NCI-H748 (cell line): ENCODE measurements at regions not wholly inside any gene's neighbourhood (a gene's known extent, or its start where the extent isn't known, plus 50 kb on each side); places are given as distances from the start of the nearest gene placed in this dataset.

Experiments
- DNase-seq: peaks from one replicate; lab custom pipeline; 2025; ENCODE audit not compliant: unreplicated experiment; lab: John Stamatoyannopoulos, UW

- DNase-seq: no peak
Measured at GRCh38 chr13:44271031-44271455, 102.6 kb upstream of the SERP2 start.

DNA sequence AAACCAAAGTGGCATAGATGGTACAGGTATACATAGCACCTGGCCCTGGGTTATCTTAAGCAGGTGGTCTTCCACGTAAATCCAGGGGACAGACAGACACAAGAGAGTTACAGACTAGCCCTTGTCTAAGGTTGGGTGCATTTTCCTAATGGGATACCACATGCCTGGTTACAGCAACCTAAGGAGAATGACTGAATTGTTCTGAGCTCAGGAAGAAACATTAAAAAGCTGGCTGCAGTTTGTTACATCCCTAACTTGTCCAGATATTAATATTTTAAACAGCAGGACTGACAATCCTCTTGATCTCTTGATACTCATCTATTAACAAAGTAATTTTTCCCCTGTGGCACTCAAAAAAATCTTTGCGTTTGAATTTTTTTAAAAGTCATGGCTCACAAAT is 102.2 kb upstream of the SERP2 start:
- no peak for DNase-seq

GRCh38 chr13:44271915-44272341 is 101.7 kb upstream of the SERP2 start:
- peak; percentile 36 for DNase-seq

- no peak for DNase-seq
Measured at GRCh38 chr13:44272692-44273091, 100.9 kb upstream of the SERP2 start.

GRCh38 chr13:44273216-44273615 is 100.4 kb upstream of the SERP2 start:
- DNase-seq: no peak

GRCh38 chr13:44273991-44274770 is 99.4 kb upstream of the SERP2 start:
- no peak for DNase-seq

GRCh38 chr13:44274771-44275205 is 98.8 kb upstream of the SERP2 start:
- DNase-seq: no peak

GRCh38 chr13:44275381-44275780 is 98.2 kb upstream of the SERP2 start:
- no peak for DNase-seq

DNA sequence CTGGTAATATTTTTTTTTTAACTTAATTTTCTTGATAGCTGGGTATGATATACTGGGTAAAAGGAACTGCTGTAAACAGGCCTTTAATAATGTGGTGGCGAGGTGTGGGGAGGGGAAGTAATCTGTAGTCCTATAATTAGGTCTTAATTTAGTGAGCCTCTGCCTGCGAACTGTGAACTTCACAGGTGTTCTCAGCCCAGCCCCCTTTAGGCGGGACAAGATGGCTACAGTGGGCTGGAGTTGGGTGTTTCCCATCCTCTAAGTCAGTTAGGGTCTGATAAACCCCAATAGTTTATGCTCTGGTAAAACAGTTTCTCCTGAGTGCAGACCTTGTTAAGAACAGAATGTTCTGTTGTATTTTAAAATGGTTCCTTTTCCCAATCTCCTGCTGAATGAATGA is 97.6 kb upstream of the SERP2 start:
- peak; percentile 7 for DNase-seq

DNA sequence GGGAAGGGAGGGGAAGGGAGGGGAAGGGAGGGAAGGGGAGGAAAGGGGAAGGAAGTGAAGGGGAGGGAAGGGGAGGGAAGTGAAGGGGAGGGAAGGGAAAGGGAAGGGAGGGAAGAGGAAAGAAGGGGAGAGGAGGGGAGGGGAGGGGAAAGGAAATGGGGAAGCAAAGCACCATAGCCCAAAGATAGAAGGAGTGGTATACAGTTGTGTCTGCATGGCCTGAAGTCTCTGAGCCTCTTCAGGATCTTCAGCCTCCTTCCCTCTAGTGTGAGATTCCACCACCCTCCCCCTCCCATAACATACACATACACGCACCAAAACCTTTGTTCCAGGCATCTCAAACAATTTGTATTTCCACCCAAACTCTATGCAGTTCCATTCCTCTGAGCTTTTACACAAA is 96.2 kb upstream of the SERP2 start:
- DNase-seq: no peak

- DNase-seq: no peak
Measured at GRCh38 chr13:44278166-44278565, 95.5 kb upstream of the SERP2 start.

DNA sequence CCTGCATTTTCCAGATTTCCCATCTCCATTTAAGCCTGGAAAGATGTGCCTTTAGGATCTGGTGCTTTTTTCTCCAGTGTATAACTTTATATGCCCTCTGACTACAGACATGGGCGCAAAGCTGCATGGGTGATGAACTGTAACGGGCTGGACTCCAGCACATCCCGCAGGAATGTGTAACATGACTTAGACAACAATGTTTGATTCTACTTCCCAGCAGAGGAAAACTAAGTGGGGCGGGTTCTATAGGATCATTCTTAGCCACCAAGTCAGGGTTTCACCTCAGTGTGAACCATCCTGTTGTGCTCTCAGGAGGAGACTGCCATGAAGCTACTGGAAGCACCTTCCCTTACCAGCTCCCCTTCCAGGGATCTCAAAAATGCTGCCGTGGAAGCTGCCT is 93.2 kb upstream of the SERP2 start:
- no peak for DNase-seq

DNA sequence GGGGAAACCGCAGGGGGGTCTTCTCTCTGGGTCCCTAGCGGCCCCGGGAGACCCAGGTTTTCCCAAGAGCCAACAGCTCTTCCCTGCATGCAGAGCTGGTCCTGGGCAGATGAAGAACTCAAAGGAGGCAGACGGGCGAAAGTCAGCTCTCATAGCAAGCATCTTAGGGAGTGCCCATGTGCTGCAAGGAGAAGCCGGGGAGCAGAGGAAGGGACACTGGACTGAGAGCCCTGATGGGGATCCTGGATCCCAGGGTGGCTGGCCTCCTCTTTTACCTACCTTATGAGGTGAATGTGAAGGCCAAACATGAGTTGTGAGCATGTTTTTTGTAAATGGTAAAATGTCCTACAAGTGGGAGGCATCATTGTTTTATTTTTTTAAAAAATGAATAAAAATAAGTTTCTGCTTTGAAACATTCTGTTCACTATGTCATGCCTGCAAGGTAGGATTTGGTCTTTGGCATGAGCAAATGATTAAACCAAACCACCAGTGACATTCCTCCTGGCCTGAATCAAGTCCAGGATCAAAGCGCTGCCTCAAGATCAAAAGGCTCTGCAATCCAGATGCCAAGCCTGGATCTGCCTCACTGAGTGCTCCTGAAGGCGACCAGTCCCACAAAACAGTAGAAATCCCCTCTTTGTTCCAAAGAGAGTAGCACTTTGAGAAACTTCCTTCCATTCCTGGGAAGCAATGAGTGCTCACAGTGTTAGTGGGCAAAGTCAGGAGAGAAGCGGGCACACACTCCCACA is 92.2 kb upstream of the SERP2 start:
- no peak for DNase-seq

DNA sequence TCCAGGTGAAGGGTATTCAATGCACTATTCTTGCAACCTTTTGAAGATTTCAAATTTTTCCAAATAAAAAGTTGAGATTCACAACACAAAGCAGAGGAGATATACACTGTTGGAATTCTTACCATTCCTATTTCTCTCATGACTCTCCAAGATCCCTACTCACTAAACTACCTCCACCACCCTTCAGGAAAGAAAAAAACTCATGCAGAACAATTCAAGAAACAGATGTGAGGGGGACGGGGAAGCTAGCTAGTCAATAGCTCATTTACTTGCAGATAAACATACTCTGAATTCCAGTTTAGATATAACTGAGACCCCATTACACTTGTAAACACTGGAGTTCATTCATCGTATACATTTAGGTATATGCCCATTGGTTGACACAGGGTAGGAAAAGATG is 90.0 kb upstream of the SERP2 start:
- DNase-seq: no peak

DNA sequence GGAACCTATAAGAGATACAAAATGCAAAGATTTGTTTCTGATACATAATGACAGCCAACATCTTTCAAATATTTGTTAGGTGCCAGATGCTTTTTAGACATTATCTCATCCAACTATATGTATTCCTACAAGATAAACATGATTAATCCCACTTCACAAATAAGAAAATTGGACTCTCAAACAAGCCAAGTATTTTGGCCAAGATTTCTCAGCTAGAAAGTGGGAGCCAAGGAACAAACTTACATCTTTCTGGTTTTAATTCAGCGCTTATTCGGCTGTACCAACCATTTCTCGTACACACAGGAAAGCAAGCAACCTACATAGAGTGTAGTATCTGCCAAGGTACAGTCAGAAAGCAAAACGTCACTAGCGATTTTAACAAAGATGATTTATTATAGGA is 85.7 kb upstream of the SERP2 start:
- DNase-seq: no peak

DNA sequence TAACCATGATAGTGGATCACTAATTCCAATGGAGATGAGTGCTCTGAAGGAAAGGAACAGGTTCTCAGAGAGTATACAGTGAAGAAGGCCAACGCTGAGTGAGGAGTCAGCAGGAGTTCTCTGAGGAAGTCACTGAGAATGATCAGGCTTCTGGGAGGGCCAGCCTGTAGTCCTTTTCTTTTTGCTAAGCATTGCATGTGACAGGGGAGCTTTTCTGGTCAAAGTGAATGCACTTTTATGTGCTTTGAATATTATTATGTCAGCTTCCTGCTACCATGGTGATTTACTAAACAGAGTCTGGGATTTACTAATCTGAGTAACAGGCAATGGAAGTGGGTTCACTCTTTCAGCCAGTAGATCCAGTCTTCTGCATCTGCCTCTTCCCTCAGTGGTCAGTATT is 81.1 kb upstream of the SERP2 start:
- DNase-seq: peak; percentile 15

GRCh38 chr13:44293374-44293773 is 80.2 kb upstream of the SERP2 start:
- DNase-seq: no peak

DNA sequence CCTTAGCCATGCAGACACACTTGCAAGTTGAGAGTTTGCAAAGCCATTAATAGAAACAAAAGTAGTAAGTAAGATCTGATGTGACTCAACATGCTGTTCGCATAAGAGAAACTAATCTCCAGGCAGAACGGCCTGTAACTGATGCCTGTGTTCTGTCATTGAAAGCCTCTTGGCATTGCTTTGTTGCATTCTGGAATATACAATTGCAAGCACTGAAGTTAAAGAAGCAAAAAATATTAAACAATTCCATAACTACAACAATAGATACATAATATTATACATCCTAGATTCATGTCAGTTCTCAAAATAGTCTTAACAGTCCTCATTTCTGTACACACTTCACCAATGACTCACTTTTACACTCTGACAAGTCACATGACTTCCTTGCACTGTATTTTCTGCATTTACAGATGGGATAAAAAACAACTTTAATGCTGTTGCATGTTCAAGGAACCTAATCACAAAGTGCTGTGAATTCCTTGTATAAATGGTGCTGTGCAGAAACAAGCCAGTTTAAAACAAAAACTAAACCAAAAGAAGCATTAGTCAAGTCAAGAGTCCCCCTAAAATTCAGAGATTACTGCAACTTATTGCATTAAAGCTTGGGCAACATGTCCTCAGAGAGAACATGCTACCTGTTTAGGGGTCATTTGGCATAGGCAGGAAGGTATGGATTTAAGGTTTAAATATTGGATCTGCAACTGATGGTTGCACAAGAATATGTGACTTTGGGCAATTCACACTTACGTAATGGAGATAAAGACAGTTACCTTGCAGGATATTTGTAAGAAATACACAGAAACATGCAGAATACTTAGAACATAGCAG is 79.5 kb upstream of the SERP2 start:
- DNase-seq: no peak

GRCh38 chr13:44294876-44295275 is 78.7 kb upstream of the SERP2 start:
- DNase-seq: no peak

GRCh38 chr13:44296856-44297255 is 76.8 kb upstream of the SERP2 start:
- DNase-seq: no peak

- no peak for DNase-seq
Measured at GRCh38 chr13:44298314-44298713, 75.3 kb upstream of the SERP2 start.
